ENCODE measurements at regions not wholly inside any gene's neighbourhood (a gene's known extent, or its start where the extent isn't known, plus 50 kb on each side); places are given as distances from the start of the nearest gene placed in this dataset.

DNA sequence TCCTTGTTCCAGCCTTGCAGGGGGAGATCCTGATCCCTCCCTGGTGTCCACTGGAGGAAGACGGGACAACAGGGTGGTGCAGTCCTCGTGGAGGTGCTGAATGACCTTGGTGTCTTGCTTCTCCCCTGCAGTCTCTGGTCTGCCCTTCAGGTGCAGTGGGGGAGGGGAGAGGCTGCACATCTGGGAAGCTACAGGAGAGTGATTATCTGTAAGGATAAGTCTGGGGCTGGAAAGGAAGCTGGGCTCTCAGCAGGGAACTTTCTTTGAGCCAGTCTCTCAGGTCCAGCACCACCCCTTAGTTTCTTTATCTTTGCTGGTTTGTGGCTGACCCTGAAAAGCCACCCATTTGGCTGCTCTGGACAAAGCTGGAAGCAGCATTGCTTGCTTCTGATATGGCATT, 275.6 kb downstream of the CCSER2 start:
- TF ChIP-seq, protein P1, sequence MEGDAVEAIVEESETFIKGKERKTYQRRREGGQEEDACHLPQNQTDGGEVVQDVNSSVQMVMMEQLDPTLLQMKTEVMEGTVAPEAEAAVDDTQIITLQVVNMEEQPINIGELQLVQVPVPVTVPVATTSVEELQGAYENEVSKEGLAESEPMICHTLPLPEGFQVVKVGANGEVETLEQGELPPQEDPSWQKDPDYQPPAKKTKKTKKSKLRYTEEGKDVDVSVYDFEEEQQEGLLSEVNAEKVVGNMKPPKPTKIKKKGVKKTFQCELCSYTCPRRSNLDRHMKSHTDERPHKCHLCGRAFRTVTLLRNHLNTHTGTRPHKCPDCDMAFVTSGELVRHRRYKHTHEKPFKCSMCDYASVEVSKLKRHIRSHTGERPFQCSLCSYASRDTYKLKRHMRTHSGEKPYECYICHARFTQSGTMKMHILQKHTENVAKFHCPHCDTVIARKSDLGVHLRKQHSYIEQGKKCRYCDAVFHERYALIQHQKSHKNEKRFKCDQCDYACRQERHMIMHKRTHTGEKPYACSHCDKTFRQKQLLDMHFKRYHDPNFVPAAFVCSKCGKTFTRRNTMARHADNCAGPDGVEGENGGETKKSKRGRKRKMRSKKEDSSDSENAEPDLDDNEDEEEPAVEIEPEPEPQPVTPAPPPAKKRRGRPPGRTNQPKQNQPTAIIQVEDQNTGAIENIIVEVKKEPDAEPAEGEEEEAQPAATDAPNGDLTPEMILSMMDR (IDR thresholded peaks at IDR 0.05; ENCODE audit: poor library complexity), result no peak
- no peak for TF ChIP-seq EZH2phosphoT487 (IDR thresholded peaks at IDR 0.05; ENCODE audit: low read depth, severe bottlenecking, unreplicated experiment)
